ENCODE measurements at regions not wholly inside any gene's neighbourhood (a gene's known extent, or its start where the extent isn't known, plus 50 kb on each side); places are given as distances from the start of the nearest gene placed in this dataset.

- no peak for TF ChIP-seq EZH2phosphoT487 (IDR thresholded peaks at IDR 0.05; ENCODE audit: borderline replicate concordance, low read depth, low read length)
- TF ChIP-seq CTCF (conservative IDR thresholded peaks at IDR 0.05; ENCODE audit: low read length): no peak
These were observed 520.9 kb downstream of the CPS1 start for GRCh38 chr2:211077216-211077767.
